Inflammatory macrophage (primary cell): ENCODE measurements at regions not wholly inside any gene's neighbourhood (a gene's known extent, or its start where the extent isn't known, plus 50 kb on each side); places are given as distances from the start of the nearest gene placed in this dataset.

ENCODE experiments used
- DNase-seq, 2 donors: peaks; one replicate each; pipeline ENCODE4 v3.0.0-alpha.2; 2020 to 2022

- peak; percentile 32 to 55 for DNase-seq
Measured at GRCh38 chr6:56345376-56345995, 98.1 kb upstream of the COL21A1 start.

GRCh38 chr6:56343295-56343694 lies 95.9 kb upstream of the COL21A1 start:
- DNase-seq: no peak

- DNase-seq: no peak
Measured at GRCh38 chr6:56339524-56339923, 92.1 kb upstream of the COL21A1 start.

- no peak for DNase-seq
Measured at GRCh38 chr6:56335726-56336125, 88.3 kb upstream of the COL21A1 start.

GRCh38 chr6:56334937-56335336 lies 87.6 kb upstream of the COL21A1 start:
- DNase-seq: no peak

- DNase-seq: no peak
Measured at GRCh38 chr6:56329271-56330050, 82.1 kb upstream of the COL21A1 start.

- no peak for DNase-seq
Measured at GRCh38 chr6:56328728-56329090, 81.3 kb upstream of the COL21A1 start.

- no peak for DNase-seq
Measured at GRCh38 chr6:56327946-56328727, 80.8 kb upstream of the COL21A1 start.

- no peak for DNase-seq
Measured at GRCh38 chr6:56324396-56324795, 77.0 kb upstream of the COL21A1 start.

GRCh38 chr6:56318851-56319250 lies 71.5 kb upstream of the COL21A1 start:
- no peak for DNase-seq

- peak; percentile 17 to 28 for DNase-seq
Measured at GRCh38 chr6:56314683-56315523, 67.5 kb upstream of the COL21A1 start.

GRCh38 chr6:56311533-56312448 lies 64.4 kb upstream of the COL21A1 start:
- no peak for DNase-seq

- no peak for DNase-seq
Measured at GRCh38 chr6:56311061-56311460, 63.7 kb upstream of the COL21A1 start.

GRCh38 chr6:56310241-56310640 lies 62.9 kb upstream of the COL21A1 start:
- DNase-seq: no peak

GRCh38 chr6:56299916-56300315 lies 52.5 kb upstream of the COL21A1 start:
- no peak for DNase-seq

- DNase-seq: no peak
Measured at GRCh38 chr6:56297022-56297989, 49.9 kb upstream of the COL21A1 start.
